H1 (cell line): ENCODE measurements at regions not wholly inside any gene's neighbourhood (a gene's known extent, or its start where the extent isn't known, plus 50 kb on each side); places are given as distances from the start of the nearest gene placed in this dataset.

Source experiments
- CTCF ChIA-PET: fragments of 300-600 bp; sonication (Branson Sonifier 250); formaldehyde crosslinking; loops from one replicate; lab custom pipeline; 2021; ENCODE audit not compliant: partially characterized antibody; lab: Charles Lee
- POLR2A ChIA-PET: fragments of 300-600 bp; sonication (Branson Sonifier 250); formaldehyde crosslinking; loops from one replicate; lab custom pipeline; 2021; ENCODE audit warnings: inconsistent platforms; ENCODE audit not compliant: partially characterized antibody; lab: Charles Lee
- DNase-seq, 2 experiments: peaks; one replicate each; pipeline versions ENCODE4 v3.0.0 to v3.0.0-alpha.2; 2010 to 2022; ENCODE audit warnings: low spot score in 2 of 2, low read depth in 1 of 2, mixed read lengths in 1 of 2
- FAIRE-seq: peaks from 2 replicates; lab custom pipeline; 2011; peaks lifted over from hg19 to GRCh38; lab: Jason Lieb, UNC
- H2AFZ ChIP-seq: 2 replicates; pipeline ENCODE4 v1.8.1; 2012; ENCODE audit warnings: low read length, inconsistent platforms
- H2AK5ac ChIP-seq: 2 replicates; pipeline ENCODE4 v1.6.1; 2013; ENCODE audit warnings: low read depth, low read length
- H2BK120ac ChIP-seq: replicated peaks from 2 replicates; pipeline ENCODE3; 2013; ENCODE audit warnings: low read depth, low read length, inconsistent platforms
- H2BK12ac ChIP-seq: 2 replicates; pipeline ENCODE4 v1.6.1; 2013; ENCODE audit warnings: low read depth, low read length
- H2BK15ac ChIP-seq: 2 replicates; pipeline ENCODE4 v1.6.1; 2013; ENCODE audit warnings: low read length
- H2BK20ac ChIP-seq: 2 replicates; pipeline ENCODE4 v1.6.1; 2013; ENCODE audit warnings: low read length
- H2BK5ac ChIP-seq: 2 replicates; pipeline ENCODE4 v1.6.1; 2013; ENCODE audit warnings: low read depth, low read length
- H3K14ac ChIP-seq: 2 replicates; pipeline ENCODE4 v1.6.1; 2013; ENCODE audit warnings: inconsistent platforms; ENCODE audit not compliant: insufficient read length
- H3K18ac ChIP-seq: 2 replicates; pipeline ENCODE4 v1.6.1; 2013; ENCODE audit warnings: low read length; ENCODE audit errors: extremely low read depth
- H3K23ac ChIP-seq: 2 replicates; pipeline ENCODE4 v1.6.1; 2013; ENCODE audit warnings: inconsistent platforms; ENCODE audit not compliant: insufficient read length
- H3K23me2 ChIP-seq: 2 replicates; pipeline ENCODE4 v1.6.1; 2013; ENCODE audit warnings: low read depth, low read length
- H3K27ac ChIP-seq: 2 replicates; pipeline ENCODE4 v1.6.1; 2011; ENCODE audit warnings: low read depth, low read length, inconsistent platforms
- H3K27me3 ChIP-seq, 4 experiments: replicated peaks in 1 of 4; 1 replicate in 1 of 4; 2 replicates in 3 of 4; pipeline versions ENCODE4 v1.6.1 to v1.8.1; 2011 to 2013; ENCODE audit warnings: low read length in 3 of 4, mild to moderate bottlenecking in 3 of 4, inconsistent platforms in 2 of 4, mixed read lengths in 2 of 4, moderate library complexity in 1 of 4; ENCODE audit not compliant: control insufficient read depth in 3 of 4, insufficient read depth in 3 of 4; ENCODE audit errors: extremely low read depth in 1 of 4
- H3K36me3 ChIP-seq, 4 experiments: 2 replicates each; pipeline versions ENCODE4 v1.6.1 to v1.8.1; 2011 to 2013; ENCODE audit warnings: mild to moderate bottlenecking in 4 of 4, low read length in 3 of 4, moderate library complexity in 2 of 4, control low read depth in 1 of 4, inconsistent platforms in 1 of 4; ENCODE audit not compliant: insufficient read depth in 4 of 4, control insufficient read depth in 2 of 4
- H3K4ac ChIP-seq: replicated peaks from 2 replicates; pipeline ENCODE3; 2013; ENCODE audit warnings: low read length, low read depth, mixed read lengths, inconsistent platforms; ENCODE audit not compliant: insufficient read length
- H3K4me1 ChIP-seq, 4 experiments: replicated peaks in 1 of 4; 1 replicate in 1 of 4; 2 replicates in 3 of 4; pipeline versions ENCODE4 v1.6.1 to v1.8.1; 2011 to 2013; ENCODE audit warnings: low read length in 3 of 4, inconsistent platforms in 2 of 4, mixed read lengths in 1 of 4; ENCODE audit not compliant: insufficient read depth in 4 of 4, control insufficient read depth in 3 of 4
- H3K4me2 ChIP-seq, 2 experiments: 2 replicates each; pipeline versions ENCODE4 v1.6.1 to v1.8.1; 2011 to 2013; ENCODE audit warnings: low read depth in 2 of 2, low read length in 2 of 2, control low read depth in 1 of 2, inconsistent platforms in 1 of 2, mild to moderate bottlenecking in 1 of 2; ENCODE audit not compliant: insufficient read depth in 1 of 2
- H3K4me3 ChIP-seq, 4 experiments: fragments of 200-600, 300-600 bp in 1 of 4; sonication (generic), shearing (Covaris generic), sonication (Bioruptor Twin) in 1 of 4; 2 replicates each; pipeline versions ENCODE4 v1.5.1 to v1.8.1; 2011 to 2016; ENCODE audit warnings: low read length in 4 of 4, low read depth in 3 of 4, control low read depth in 2 of 4, inconsistent platforms in 2 of 4, mild to moderate bottlenecking in 2 of 4, mixed read lengths in 1 of 4, moderate library complexity in 1 of 4; ENCODE audit not compliant: insufficient read depth in 2 of 4; ENCODE audit errors: extremely low read depth in 1 of 4
- H3K56ac ChIP-seq: replicated peaks from 2 replicates; pipeline ENCODE3; 2013; ENCODE audit warnings: low read depth, mild to moderate bottlenecking, mixed read lengths, low read length, inconsistent platforms; ENCODE audit not compliant: insufficient read length
- H3K79me1 ChIP-seq: 2 replicates; pipeline ENCODE4 v1.6.1; 2013; ENCODE audit warnings: low read depth, low read length, control low read depth
- H3K79me2 ChIP-seq, 2 experiments: 2 replicates each; pipeline versions ENCODE4 v1.6.1 to v1.8.1; 2012 to 2013; ENCODE audit warnings: low read length in 2 of 2, mild to moderate bottlenecking in 2 of 2, inconsistent platforms in 1 of 2; ENCODE audit not compliant: insufficient read depth in 2 of 2, control insufficient read depth in 1 of 2
- H3K9ac ChIP-seq, 4 experiments: replicated peaks in 1 of 4; 1 replicate in 1 of 4; 2 replicates in 3 of 4; pipeline versions ENCODE4 v1.6.1 to v1.8.1; 2011 to 2013; ENCODE audit warnings: low read depth in 3 of 4, low read length in 3 of 4, control low read depth in 2 of 4, mild to moderate bottlenecking in 2 of 4, moderate library complexity in 2 of 4, inconsistent platforms in 1 of 4; ENCODE audit errors: extremely low read depth in 1 of 4
- H3K9me3 ChIP-seq, 2 experiments: 2 replicates each; pipeline versions ENCODE4 v1.6.1 to v1.8.1; 2012 to 2013; ENCODE audit warnings: mild to moderate bottlenecking in 2 of 2, moderate library complexity in 2 of 2, control low read depth in 1 of 2, inconsistent platforms in 1 of 2, low read depth in 1 of 2, low read length in 1 of 2, mixed read lengths in 1 of 2; ENCODE audit not compliant: insufficient read depth in 2 of 2
- H4K20me1 ChIP-seq, 2 experiments: replicated peaks in 1 of 2; 2 replicates each; pipeline versions ENCODE3 to v1.8.1; 2011 to 2013; ENCODE audit warnings: inconsistent platforms in 2 of 2, low read length in 2 of 2, mild to moderate bottlenecking in 1 of 2; ENCODE audit not compliant: insufficient read depth in 2 of 2, control insufficient read depth in 1 of 2
- H4K5ac ChIP-seq: 2 replicates; pipeline ENCODE4 v1.6.1; 2013; ENCODE audit warnings: low read length, low read depth, mixed read lengths, inconsistent platforms; ENCODE audit not compliant: insufficient read length
- H4K8ac ChIP-seq: 2 replicates; pipeline ENCODE4 v1.8.0; 2013; ENCODE audit warnings: mild to moderate bottlenecking, moderate library complexity, low read length, inconsistent platforms; ENCODE audit not compliant: insufficient read depth; ENCODE audit errors: extremely low read depth
- H4K91ac ChIP-seq: replicated peaks from 2 replicates; pipeline ENCODE3; 2013; ENCODE audit warnings: low read length, mixed read lengths, inconsistent platforms; ENCODE audit not compliant: insufficient read length
- ASH2L ChIP-seq: fragments of 200-600, 300-600 bp; sonication (generic); IDR thresholded peaks from one replicate; pipeline ENCODE4 v1.7.1; 2017; ENCODE audit warnings: low read length
- BACH1 ChIP-seq: IDR thresholded peaks from 2 replicates; pipeline ENCODE4 v1.6.1; 2012; ENCODE audit warnings: low read length, improper control_type of control experiment
- BCL11A ChIP-seq, 2 experiments: IDR thresholded peaks; one replicate each; pipeline ENCODE4 v1.6.1; 2011; ENCODE audit warnings: low read depth in 2 of 2, low read length in 2 of 2, mild to moderate bottlenecking in 2 of 2
- CEBPB ChIP-seq: IDR thresholded peaks from 2 replicates; pipeline ENCODE4 v1.6.1; 2012; ENCODE audit warnings: low read depth, low read length
- CTCF ChIP-seq, 3 experiments: IDR thresholded peaks; 1 replicate in 2 of 3; 2 replicates in 1 of 3; pipeline versions ENCODE4 v1.5.1 to v1.6.1; 2011; ENCODE audit warnings: low read length in 3 of 3, mild to moderate bottlenecking in 3 of 3, inconsistent platforms in 2 of 3, low read depth in 1 of 3, moderate library complexity in 1 of 3; ENCODE audit not compliant: insufficient read depth in 1 of 3; ENCODE audit errors: control extremely low read depth in 1 of 3
- E2F6 ChIP-seq: IDR thresholded peaks from 2 replicates; pipeline ENCODE4 v1.6.1; 2012; ENCODE audit warnings: inconsistent platforms
- EZH2 ChIP-seq: fragments of 200-600 bp; sonication (generic); IDR thresholded peaks from 2 replicates; pipeline ENCODE4 v1.7.1; 2012; ENCODE audit warnings: low read depth, mild to moderate bottlenecking, moderate library complexity, low read length, inconsistent platforms; ENCODE audit not compliant: severe bottlenecking
- MAX ChIP-seq: IDR thresholded peaks from 2 replicates; pipeline ENCODE4 v1.6.1; 2012; ENCODE audit warnings: inconsistent platforms
- PHF8 ChIP-seq: fragments of 200-600 bp; sonication (generic); conservative IDR thresholded peaks from 2 replicates; pipeline ENCODE4 v1.7.1; 2012; ENCODE audit warnings: low read depth, mild to moderate bottlenecking, inconsistent platforms, low read length, moderate library complexity
- RFX5 ChIP-seq: IDR thresholded peaks from 2 replicates; pipeline ENCODE4 v1.6.1; 2011; ENCODE audit warnings: low read depth, low read length, improper control_type of control experiment, borderline replicate concordance
- ZNF274 ChIP-seq: IDR thresholded peaks from 2 replicates; pipeline ENCODE4 v1.7.0; 2012; ENCODE audit warnings: low read length, borderline replicate concordance; ENCODE audit errors: extremely low read depth
- WGBS, 2 experiments: shearing (Covaris generic) in 1 of 2; methylation state at CpG; one replicate each; pipeline versions ENCODE4 v1.1.6 to v1.1.7; 2013 to 2015; ENCODE audit warnings: low lambda C conversion rate in 2 of 2, mixed read lengths in 2 of 2, inconsistent platforms in 1 of 2, low coverage in 1 of 2, missing lambda C conversion rate in 1 of 2; ENCODE audit not compliant: insufficient replicate concordance in 2 of 2, insufficient coverage in 1 of 2, insufficient read length in 1 of 2; ENCODE audit errors: extremely low coverage in 1 of 2, missing lambda C conversion rate in 1 of 2; 5-methylcytosine and 5-hydroxymethylcytosine counted together

- Histone ChIP-seq H2AK5ac (no peak overlapping the region), H4K5ac (no peak overlapping the region), H3K4ac (no peak overlapping the region), H2BK5ac (no peak overlapping the region), H2BK12ac (no peak overlapping the region), H4K8ac (no peak overlapping the region), H3K4me3 (no peak overlapping the region), H3K23me2 (no peaks in the 10 kb centered on the region), H3K4me1 (no peaks in the 10 kb centered on the region), H3K79me1 (no peaks in the 10 kb centered on the region), H2BK120ac (no peak overlapping the region), H2BK15ac (no peak overlapping the region), H3K14ac (no peak overlapping the region), H3K36me3 (no peaks in the 10 kb centered on the region), H4K91ac (no peak overlapping the region), H4K20me1 (no peaks in the 10 kb centered on the region), H3K27ac (no peak overlapping the region), H3K9ac (no peak overlapping the region), H2AFZ (no peak overlapping the region), H2BK20ac (no peak overlapping the region), H3K27me3 (no peaks in the 10 kb centered on the region; a peak in 1 of 7 replicates), H3K18ac (no peak overlapping the region), H3K4me2 (no peak overlapping the region), H3K23ac (no peak overlapping the region), H3K56ac (no peak overlapping the region), H3K79me2 (no peaks in the 10 kb centered on the region), H3K9me3 (no peaks in the 10 kb centered on the region)
- FAIRE-seq (no peak), DNase-seq (no peak)
- CTCF ChIA-PET, result no interaction called here
- 90% methylated on average over 2 of the region's 2 CpGs; no CpG with 5 or more reads in 1 of the 2 experiments for WGBS, 2 experiments
- POLR2A ChIA-PET, result no interaction called here
- TF ChIP-seq BACH1 (no peak), RFX5 (no peak), PHF8 (no peak), E2F6 (no peak), CEBPB (no peak), BCL11A (IDR thresholded peaks at IDR 0.05; ENCODE audit: low read depth in 2 of 2, low read length in 2 of 2) (no peak), ZNF274 (no peak), ASH2L (no peak), MAX (no peak), CTCF (IDR thresholded peaks at IDR 0.05; ENCODE audit: control extremely low read depth in 1 of 3, insufficient read depth in 1 of 3, low read depth in 1 of 3, low read length in 3 of 3) (no peak), EZH2 (no peak)
Measured at GRCh38 chr16:80054647-80055046, 454.1 kb upstream of the MAF start.
